ENCODE measurements at regions not wholly inside any gene's neighbourhood (a gene's known extent, or its start where the extent isn't known, plus 50 kb on each side); places are given as distances from the start of the nearest gene placed in this dataset.

DNA sequence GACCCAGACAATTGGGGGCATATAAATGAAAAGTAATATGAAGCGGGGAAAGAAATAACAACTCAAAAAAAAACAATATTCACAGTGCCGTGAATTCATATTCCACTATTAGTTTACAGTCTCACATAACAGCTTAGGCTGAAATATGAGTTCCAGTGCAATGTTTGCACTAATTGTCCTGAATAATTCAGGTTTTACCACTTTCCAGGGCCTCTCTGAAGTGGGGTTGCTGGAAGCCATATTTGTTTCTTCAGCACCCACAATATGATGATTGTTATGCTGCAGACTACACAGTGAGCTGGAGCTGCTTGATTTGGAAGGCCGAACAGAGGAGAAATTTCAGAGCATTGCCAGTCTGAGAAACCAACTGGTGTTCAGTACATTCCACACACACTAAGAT is 894.5 kb upstream of the ACVR2A start (continued):
- TF ChIP-seq EZH2 (IDR thresholded peaks at IDR 0.05; ENCODE audit: low read depth, unreplicated experiment) (no peak), JUNB (IDR thresholded peaks at IDR 0.05; ENCODE audit: unreplicated experiment) (no peak)

DNA sequence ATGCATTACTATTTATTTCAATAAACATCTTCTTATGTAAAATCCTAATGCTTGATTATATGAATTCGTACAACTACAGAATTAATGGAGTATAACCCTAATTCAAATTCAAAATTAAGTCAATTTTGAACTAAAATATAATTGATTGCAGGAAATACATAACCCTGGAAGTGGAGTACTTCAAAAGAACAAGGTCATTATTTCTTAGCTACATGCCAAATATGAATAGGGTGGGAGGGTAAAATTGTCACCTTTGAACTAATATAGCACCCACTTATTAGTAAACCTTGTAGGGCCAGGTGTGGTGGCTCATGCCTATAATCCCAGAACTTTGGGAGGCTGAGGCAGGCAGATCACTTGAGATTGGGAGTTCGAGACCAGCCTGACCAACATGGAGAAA is 895.4 kb upstream of the ACVR2A start:
- no peak for TF ChIP-seq POLR2AphosphoS5 (IDR thresholded peaks at IDR 0.05; ENCODE audit: low read depth)
- TF ChIP-seq EZH2 (IDR thresholded peaks at IDR 0.05; ENCODE audit: low read depth, unreplicated experiment) = no peak
- TF ChIP-seq CREB1 (CRISPR knock-in tag; IDR thresholded peaks at IDR 0.05; ENCODE audit: low read depth) = no peak
- TF ChIP-seq, protein P1, sequence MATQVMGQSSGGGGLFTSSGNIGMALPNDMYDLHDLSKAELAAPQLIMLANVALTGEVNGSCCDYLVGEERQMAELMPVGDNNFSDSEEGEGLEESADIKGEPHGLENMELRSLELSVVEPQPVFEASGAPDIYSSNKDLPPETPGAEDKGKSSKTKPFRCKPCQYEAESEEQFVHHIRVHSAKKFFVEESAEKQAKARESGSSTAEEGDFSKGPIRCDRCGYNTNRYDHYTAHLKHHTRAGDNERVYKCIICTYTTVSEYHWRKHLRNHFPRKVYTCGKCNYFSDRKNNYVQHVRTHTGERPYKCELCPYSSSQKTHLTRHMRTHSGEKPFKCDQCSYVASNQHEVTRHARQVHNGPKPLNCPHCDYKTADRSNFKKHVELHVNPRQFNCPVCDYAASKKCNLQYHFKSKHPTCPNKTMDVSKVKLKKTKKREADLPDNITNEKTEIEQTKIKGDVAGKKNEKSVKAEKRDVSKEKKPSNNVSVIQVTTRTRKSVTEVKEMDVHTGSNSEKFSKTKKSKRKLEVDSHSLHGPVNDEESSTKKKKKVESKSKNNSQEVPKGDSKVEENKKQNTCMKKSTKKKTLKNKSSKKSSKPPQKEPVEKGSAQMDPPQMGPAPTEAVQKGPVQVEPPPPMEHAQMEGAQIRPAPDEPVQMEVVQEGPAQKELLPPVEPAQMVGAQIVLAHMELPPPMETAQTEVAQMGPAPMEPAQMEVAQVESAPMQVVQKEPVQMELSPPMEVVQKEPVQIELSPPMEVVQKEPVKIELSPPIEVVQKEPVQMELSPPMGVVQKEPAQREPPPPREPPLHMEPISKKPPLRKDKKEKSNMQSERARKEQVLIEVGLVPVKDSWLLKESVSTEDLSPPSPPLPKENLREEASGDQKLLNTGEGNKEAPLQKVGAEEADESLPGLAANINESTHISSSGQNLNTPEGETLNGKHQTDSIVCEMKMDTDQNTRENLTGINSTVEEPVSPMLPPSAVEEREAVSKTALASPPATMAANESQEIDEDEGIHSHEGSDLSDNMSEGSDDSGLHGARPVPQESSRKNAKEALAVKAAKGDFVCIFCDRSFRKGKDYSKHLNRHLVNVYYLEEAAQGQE (IDR thresholded peaks at IDR 0.05; ENCODE audit: unreplicated experiment) = no peak
- TF ChIP-seq, protein P2, sequence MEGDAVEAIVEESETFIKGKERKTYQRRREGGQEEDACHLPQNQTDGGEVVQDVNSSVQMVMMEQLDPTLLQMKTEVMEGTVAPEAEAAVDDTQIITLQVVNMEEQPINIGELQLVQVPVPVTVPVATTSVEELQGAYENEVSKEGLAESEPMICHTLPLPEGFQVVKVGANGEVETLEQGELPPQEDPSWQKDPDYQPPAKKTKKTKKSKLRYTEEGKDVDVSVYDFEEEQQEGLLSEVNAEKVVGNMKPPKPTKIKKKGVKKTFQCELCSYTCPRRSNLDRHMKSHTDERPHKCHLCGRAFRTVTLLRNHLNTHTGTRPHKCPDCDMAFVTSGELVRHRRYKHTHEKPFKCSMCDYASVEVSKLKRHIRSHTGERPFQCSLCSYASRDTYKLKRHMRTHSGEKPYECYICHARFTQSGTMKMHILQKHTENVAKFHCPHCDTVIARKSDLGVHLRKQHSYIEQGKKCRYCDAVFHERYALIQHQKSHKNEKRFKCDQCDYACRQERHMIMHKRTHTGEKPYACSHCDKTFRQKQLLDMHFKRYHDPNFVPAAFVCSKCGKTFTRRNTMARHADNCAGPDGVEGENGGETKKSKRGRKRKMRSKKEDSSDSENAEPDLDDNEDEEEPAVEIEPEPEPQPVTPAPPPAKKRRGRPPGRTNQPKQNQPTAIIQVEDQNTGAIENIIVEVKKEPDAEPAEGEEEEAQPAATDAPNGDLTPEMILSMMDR (conservative IDR thresholded peaks at IDR 0.05; ENCODE audit: low read depth in 2 of 2) = no peak
- TF ChIP-seq ZNF114 (CRISPR knock-in tag; IDR thresholded peaks at IDR 0.05) = no peak
- no peak for TF ChIP-seq EZH2phosphoT487 (IDR thresholded peaks at IDR 0.05; ENCODE audit: unreplicated experiment)
- TF ChIP-seq, protein P3, sequence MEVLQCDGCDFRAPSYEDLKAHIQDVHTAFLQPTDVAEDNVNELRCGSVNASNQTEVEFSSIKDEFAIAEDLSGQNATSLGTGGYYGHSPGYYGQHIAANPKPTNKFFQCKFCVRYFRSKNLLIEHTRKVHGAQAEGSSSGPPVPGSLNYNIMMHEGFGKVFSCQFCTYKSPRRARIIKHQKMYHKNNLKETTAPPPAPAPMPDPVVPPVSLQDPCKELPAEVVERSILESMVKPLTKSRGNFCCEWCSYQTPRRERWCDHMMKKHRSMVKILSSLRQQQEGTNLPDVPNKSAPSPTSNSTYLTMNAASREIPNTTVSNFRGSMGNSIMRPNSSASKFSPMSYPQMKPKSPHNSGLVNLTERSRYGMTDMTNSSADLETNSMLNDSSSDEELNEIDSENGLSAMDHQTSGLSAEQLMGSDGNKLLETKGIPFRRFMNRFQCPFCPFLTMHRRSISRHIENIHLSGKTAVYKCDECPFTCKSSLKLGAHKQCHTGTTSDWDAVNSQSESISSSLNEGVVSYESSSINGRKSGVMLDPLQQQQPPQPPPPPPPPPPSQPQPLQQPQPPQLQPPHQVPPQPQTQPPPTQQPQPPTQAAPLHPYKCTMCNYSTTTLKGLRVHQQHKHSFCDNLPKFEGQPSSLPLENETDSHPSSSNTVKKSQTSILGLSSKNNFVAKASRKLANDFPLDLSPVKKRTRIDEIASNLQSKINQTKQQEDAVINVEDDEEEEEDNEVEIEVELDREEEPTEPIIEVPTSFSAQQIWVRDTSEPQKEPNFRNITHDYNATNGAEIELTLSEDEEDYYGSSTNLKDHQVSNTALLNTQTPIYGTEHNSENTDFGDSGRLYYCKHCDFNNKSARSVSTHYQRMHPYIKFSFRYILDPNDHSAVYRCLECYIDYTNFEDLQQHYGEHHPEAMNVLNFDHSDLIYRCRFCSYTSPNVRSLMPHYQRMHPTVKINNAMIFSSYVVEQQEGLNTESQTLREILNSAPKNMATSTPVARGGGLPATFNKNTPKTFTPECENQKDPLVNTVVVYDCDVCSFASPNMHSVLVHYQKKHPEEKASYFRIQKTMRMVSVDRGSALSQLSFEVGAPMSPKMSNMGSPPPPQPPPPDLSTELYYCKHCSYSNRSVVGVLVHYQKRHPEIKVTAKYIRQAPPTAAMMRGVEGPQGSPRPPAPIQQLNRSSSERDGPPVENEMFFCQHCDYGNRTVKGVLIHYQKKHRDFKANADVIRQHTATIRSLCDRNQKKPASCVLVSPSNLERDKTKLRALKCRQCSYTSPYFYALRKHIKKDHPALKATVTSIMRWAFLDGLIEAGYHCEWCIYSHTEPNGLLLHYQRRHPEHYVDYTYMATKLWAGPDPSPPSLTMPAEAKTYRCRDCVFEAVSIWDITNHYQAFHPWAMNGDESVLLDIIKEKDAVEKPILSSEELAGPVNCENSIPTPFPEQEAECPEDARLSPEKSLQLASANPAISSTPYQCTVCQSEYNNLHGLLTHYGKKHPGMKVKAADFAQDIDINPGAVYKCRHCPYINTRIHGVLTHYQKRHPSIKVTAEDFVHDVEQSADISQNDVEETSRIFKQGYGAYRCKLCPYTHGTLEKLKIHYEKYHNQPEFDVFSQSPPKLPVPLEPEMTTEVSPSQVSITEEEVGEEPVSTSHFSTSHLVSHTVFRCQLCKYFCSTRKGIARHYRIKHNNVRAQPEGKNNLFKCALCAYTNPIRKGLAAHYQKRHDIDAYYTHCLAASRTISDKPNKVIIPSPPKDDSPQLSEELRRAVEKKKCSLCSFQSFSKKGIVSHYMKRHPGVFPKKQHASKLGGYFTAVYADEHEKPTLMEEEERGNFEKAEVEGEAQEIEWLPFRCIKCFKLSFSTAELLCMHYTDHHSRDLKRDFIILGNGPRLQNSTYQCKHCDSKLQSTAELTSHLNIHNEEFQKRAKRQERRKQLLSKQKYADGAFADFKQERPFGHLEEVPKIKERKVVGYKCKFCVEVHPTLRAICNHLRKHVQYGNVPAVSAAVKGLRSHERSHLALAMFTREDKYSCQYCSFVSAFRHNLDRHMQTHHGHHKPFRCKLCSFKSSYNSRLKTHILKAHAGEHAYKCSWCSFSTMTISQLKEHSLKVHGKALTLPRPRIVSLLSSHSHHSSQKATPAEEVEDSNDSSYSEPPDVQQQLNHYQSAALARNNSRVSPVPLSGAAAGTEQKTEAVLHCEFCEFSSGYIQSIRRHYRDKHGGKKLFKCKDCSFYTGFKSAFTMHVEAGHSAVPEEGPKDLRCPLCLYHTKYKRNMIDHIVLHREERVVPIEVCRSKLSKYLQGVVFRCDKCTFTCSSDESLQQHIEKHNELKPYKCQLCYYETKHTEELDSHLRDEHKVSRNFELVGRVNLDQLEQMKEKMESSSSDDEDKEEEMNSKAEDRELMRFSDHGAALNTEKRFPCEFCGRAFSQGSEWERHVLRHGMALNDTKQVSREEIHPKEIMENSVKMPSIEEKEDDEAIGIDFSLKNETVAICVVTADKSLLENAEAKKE (CRISPR knock-in tag; IDR thresholded peaks at IDR 0.05) = no peak
- TF ChIP-seq ZNF331 (CRISPR knock-in tag; IDR thresholded peaks at IDR 0.05; ENCODE audit: low read depth) = no peak
- TF ChIP-seq, protein P4, sequence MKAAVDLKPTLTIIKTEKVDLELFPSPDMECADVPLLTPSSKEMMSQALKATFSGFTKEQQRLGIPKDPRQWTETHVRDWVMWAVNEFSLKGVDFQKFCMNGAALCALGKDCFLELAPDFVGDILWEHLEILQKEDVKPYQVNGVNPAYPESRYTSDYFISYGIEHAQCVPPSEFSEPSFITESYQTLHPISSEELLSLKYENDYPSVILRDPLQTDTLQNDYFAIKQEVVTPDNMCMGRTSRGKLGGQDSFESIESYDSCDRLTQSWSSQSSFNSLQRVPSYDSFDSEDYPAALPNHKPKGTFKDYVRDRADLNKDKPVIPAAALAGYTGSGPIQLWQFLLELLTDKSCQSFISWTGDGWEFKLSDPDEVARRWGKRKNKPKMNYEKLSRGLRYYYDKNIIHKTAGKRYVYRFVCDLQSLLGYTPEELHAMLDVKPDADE (IDR thresholded peaks at IDR 0.05) = no peak
- no peak for TF ChIP-seq JUNB (IDR thresholded peaks at IDR 0.05; ENCODE audit: unreplicated experiment)
- no peak for TF ChIP-seq STAT1 (IDR thresholded peaks at IDR 0.05; ENCODE audit: unreplicated experiment)
- TF ChIP-seq NANOG (IDR thresholded peaks at IDR 0.05; ENCODE audit: borderline replicate concordance) = no peak
- Mint-ChIP-seq H3K9me3 (no peaks in the 10 kb centered on the region), H3K4me3 (no peak overlapping the region), H3K27ac (no peak overlapping the region), H3K36me3 (ENCODE audit: low read depth) (no peaks in the 10 kb centered on the region), H3K4me1 (peaks cover 2% of the 10 kb centered on the region; the same call in 2 of the 3 replicates), H3K27me3 (ENCODE audit: insufficient read depth, low read depth, poor library complexity) (peaks cover 2% of the 10 kb centered on the region)
- Histone ChIP-seq H3K79me2 (replicated peaks; ENCODE audit: insufficient read depth) (no peaks in the 10 kb centered on the region), H3K27me3 (ENCODE audit: insufficient read depth) (no peaks in the 10 kb centered on the region), H3K27ac (ENCODE audit: low read depth) (no peak overlapping the region), H2AFZ (no peak overlapping the region), H3K4me2 (no peak overlapping the region), H3K4me3 (no peak overlapping the region), H3F3A (replicated peaks; ENCODE audit: low read depth) (no peaks in the 10 kb centered on the region), H3K4me1 (ENCODE audit: insufficient read depth) (no peaks in the 10 kb centered on the region), H3K36me3 (ENCODE audit: insufficient read depth) (no peaks in the 10 kb centered on the region), H4K20me1 (replicated peaks; ENCODE audit: insufficient read depth) (no peaks in the 10 kb centered on the region), H3K9me2 (ENCODE audit: insufficient read depth) (peaks cover 16% of the 10 kb centered on the region; the same call in 1 of the 2 replicates)
- DNase-seq (ENCODE audit: low spot score) (no peak), ATAC-seq (no peak)

Data from GM23338 (cell line).